Aorta (tissue), 5 donors: ENCODE measurements at regions not wholly inside any gene's neighbourhood (a gene's known extent, or its start where the extent isn't known, plus 50 kb on each side); places are given as distances from the start of the nearest gene placed in this dataset.
"Not testable (repeated sequence)": the region's sequence is repeated elsewhere in the genome, so short reads cannot be mapped to it uniquely, and the experiment has no call there.

Experiments used
- ATAC-seq: fragments of 200-7000 bp; cut with Tn5 transposase; one replicate; pipeline ENCODE4 v1.9.1; 2022; ENCODE audit warnings: moderate library complexity; ENCODE audit not compliant: low FRiP score
- DNase-seq, 2 donors: peaks; one replicate each; pipeline ENCODE4 v3.0.0-alpha.2; 2020
- H3K27ac ChIP-seq, 2 donors: one replicate each; pipeline ENCODE4 v1.5.1; 2013; ENCODE audit warnings: low read length in 2 of 2, mild to moderate bottlenecking in 2 of 2, moderate library complexity in 2 of 2, control low read depth in 1 of 2, inconsistent platforms in 1 of 2, low read depth in 1 of 2
- H3K27me3 ChIP-seq, 2 donors: one replicate each; pipeline ENCODE4 v1.6.1; 2013; ENCODE audit warnings: control low read depth in 1 of 2, low read length in 1 of 2, mild to moderate bottlenecking in 1 of 2, moderate library complexity in 1 of 2; ENCODE audit not compliant: insufficient read depth in 2 of 2, control insufficient read depth in 1 of 2
- H3K36me3 ChIP-seq, 2 donors: one replicate each; pipeline ENCODE4 v1.6.1; 2013; ENCODE audit warnings: control low read depth in 1 of 2, low read length in 1 of 2, mild to moderate bottlenecking in 1 of 2; ENCODE audit not compliant: insufficient read depth in 2 of 2, control insufficient read depth in 1 of 2
- H3K4me1 ChIP-seq, 2 donors: one replicate each; pipeline ENCODE4 v1.6.1; 2013; ENCODE audit warnings: low read length in 2 of 2, control low read depth in 1 of 2, mild to moderate bottlenecking in 1 of 2, moderate library complexity in 1 of 2; ENCODE audit not compliant: insufficient read depth in 2 of 2, control insufficient read depth in 1 of 2
- H3K4me3 ChIP-seq, 2 donors: one replicate each; pipeline ENCODE4 v1.5.1; 2013; ENCODE audit warnings: low read length in 2 of 2, control low read depth in 1 of 2, mild to moderate bottlenecking in 1 of 2
- H3K9me3 ChIP-seq: one replicate; pipeline ENCODE4 v1.6.1; 2013; ENCODE audit warnings: mild to moderate bottlenecking, low read length; ENCODE audit not compliant: control insufficient read depth
- WGBS, 2 donors: extraction: QIAGEN DNeasy Blood & Tissue Kit; methylation state at CpG; one replicate each; pipeline ENCODE4 v1.1.7; 2013; 5-methylcytosine and 5-hydroxymethylcytosine counted together
- intact Hi-C, 2 donors: fragments of 100-400 bp; cut with DNase I; formaldehyde crosslinking; loops; one replicate each; pipeline versions ENCODE4 v1.14.2 to v1.15.0; 2022
- donor health status: healthy with polysubstance abuse.
- donor health status: Bipolar disorder and iron deficiency.
- donor health status: DM: no; HTN: no; CAD: no.
- donor health status: DM: no; HTN: no; CAD: no.
- donor health status: DM: yes; HTN: yes; CAD: no.

GRCh38 chr9:88596376-88596775 is 61.4 kb downstream of the NXNL2 start:
- intact Hi-C loops = loop anchor here in 1 of 2 donors (10.0 kb wide), 1 partner anchor 688 kb away; no protein-coding TSS in a partner anchor
- Histone ChIP-seq H3K9me3 (no peaks in the 10 kb centered on the region), H3K4me1 (no peaks in the 10 kb centered on the region), H3K36me3 (no peaks in the 10 kb centered on the region), H3K4me3 (no peak overlapping the region), H3K27ac (no peak overlapping the region), H3K27me3 (no peaks in the 10 kb centered on the region)
- ATAC-seq = no peak
- no peak for DNase-seq
- WGBS, 2 donors = 60 to 73% methylated on average over 5 of the region's 5 CpGs

- DNase-seq = no peak
- no peaks in the 10 kb centered on the region for H3K36me3 ChIP-seq
- intact Hi-C loops = loop anchor here (2.0 to 10.0 kb wide), 5 partner anchors 42 to 394 kb away; no protein-coding TSS in a partner anchor
- peaks cover 8% of the 10 kb centered on the region in 2 donors for H3K4me1 ChIP-seq
- H3K9me3 ChIP-seq = no peaks in the 10 kb centered on the region
- peak overlapping the region; percentile 95 to 98 for H3K27ac ChIP-seq
- H3K4me3 ChIP-seq = no peak overlapping the region
- peak; percentile 92 for ATAC-seq
- H3K27me3 ChIP-seq = no peaks in the 10 kb centered on the region
- 4 to 10% methylated on average over 3 of the region's 3 CpGs for WGBS, 2 donors
Observed at GRCh38 chr9:88604836-88605511, 70.0 kb downstream of the NXNL2 start.

DNA sequence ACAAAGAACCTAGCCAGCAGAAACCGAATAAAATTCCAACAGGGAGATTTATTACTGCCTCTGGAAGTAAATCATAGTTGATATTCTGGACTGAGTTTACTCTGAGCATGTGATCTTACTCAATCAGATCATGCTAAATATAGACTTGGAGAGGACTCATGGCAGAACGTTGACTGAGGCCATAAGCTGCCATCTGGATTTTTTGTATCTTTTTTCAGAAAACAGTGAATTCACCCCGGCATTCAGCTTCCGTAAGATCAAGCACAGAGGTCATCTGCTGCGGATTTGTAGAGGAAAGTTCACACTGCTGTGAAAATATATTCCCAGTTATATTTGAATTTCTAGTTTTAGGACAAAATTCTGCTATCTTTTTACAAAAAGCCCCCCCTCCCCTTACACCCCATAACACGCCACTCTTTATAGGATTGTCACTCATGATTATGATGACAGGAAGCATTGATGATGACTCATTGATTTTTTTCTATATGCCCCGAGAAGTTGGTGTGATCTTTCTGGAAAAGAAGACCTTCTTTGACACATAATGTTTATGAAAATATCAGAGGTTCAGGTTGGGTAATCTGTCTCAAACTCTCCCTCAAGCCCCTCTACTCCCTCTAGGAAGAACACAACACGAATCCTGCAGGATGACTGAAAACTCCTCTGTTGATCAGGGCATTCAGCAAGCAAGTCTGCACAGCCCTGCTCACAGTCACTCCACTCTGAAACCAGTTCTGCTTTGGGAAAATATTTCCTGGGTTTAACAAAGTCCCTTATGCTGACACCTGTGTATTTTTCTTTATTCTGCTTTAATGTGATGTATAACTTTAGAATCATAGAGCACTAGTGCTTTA is 70.8 kb downstream of the NXNL2 start:
- Histone ChIP-seq H3K4me1 (peaks cover 8% of the 10 kb centered on the region in 2 donors), H3K4me3 (no peak overlapping the region), H3K9me3 (no peaks in the 10 kb centered on the region), H3K36me3 (no peaks in the 10 kb centered on the region), H3K27me3 (no peaks in the 10 kb centered on the region), H3K27ac (peak overlapping the region; percentile 6 to 90)
- ATAC-seq (peak; percentile 89), DNase-seq (no peak)
- 14 to 15% methylated on average over 8 of the region's 8 CpGs for WGBS, 2 donors
- intact Hi-C loops = loop anchor here (2.0 to 10.0 kb wide), 5 partner anchors 42 to 393 kb away; no protein-coding TSS in a partner anchor

DNA sequence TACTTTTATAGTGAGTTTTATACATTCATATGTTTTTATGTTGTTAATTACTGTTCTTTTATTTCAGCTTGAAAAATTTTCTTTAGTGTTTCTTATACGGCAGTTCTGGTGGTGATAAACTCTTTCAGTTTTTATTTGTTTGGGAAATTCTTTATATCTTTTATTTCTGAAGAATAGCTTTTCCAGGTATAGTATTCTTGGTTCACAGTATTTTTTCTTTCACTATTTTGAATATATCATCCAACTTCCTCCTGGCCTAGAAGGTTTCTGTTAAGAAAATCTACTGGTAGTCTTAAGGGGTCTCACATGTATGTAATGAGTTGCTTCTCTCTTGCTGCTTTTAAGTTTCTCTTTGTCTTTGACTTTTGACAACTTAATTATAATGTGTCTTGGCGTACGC is 79.4 kb downstream of the NXNL2 start:
- H3K9me3 ChIP-seq = no peaks in the 10 kb centered on the region
- H3K27me3 ChIP-seq = no peaks in the 10 kb centered on the region
- no peaks in the 10 kb centered on the region for H3K36me3 ChIP-seq
- intact Hi-C loops = no loop called here
- no peak overlapping the region for H3K4me3 ChIP-seq
- ATAC-seq = no peak
- no peak for DNase-seq
- no peak overlapping the region for H3K27ac ChIP-seq
- 82 to 97% methylated on average over 3 of the region's 3 CpGs for WGBS, 2 donors
- H3K4me1 ChIP-seq = no peaks in the 10 kb centered on the region

- Histone ChIP-seq H3K27me3 (no peaks in the 10 kb centered on the region), H3K4me1 (peaks cover 2 to 4% of the 10 kb centered on the region in 2 donors), H3K4me3 (no peak overlapping the region), H3K27ac (no peak overlapping the region), H3K9me3 (no peaks in the 10 kb centered on the region), H3K36me3 (no peaks in the 10 kb centered on the region)
- intact Hi-C loops = no loop called here
- ATAC-seq = no peak
- no peak for DNase-seq
Observed at GRCh38 chr9:88623698-88624097, 88.7 kb downstream of the NXNL2 start.

DNA sequence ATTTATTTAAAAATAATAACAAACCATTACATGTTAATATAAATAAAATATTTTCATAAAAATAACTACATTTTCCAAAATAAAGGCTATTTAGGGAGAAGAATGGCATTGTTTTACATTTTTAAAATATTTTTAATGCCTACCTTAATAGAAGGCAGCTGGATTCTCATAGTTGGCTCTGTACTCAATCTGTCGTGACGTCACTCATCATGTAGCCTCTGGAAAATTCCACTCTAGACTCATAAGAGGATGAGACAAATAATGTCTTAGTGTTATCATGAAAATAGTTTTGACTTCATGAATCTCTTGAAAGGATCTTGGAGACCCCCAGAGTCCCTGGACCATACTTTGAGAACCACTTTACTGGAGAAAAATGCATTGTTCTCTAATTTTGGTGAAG is 93.1 kb downstream of the NXNL2 start:
- WGBS, 2 donors = 56 to 59% methylated on average over 2 of the region's 2 CpGs
- Histone ChIP-seq H3K4me3 (no peak overlapping the region), H3K4me1 (peaks cover 4 to 5% of the 10 kb centered on the region in 2 donors), H3K27me3 (no peaks in the 10 kb centered on the region), H3K9me3 (no peaks in the 10 kb centered on the region), H3K36me3 (no peaks in the 10 kb centered on the region), H3K27ac (no peak overlapping the region)
- intact Hi-C loops = no loop called here
- no peak for ATAC-seq
- DNase-seq = no peak

DNA sequence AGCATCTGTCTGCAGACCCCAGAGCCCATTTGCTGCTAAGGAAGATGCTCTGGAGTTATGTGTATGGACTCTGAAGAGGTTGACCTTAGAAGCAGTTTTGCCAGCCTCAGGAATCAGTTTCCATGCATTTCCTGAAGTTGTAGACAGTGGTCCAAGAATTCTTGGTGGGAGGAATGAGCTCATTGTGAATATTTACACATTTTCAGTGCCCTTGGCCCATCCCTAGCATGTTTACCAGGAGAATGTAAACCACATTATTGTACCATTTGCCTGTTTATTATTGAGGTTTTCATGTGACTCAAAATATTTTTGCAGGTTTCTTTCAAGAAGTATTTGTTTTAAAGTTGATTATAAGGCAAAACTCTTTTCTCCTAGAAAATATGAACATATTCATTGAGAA is 93.8 kb downstream of the NXNL2 start:
- Histone ChIP-seq H3K36me3 (no peaks in the 10 kb centered on the region), H3K4me3 (no peak overlapping the region), H3K27me3 (no peaks in the 10 kb centered on the region), H3K9me3 (no peaks in the 10 kb centered on the region), H3K27ac (no peak overlapping the region), H3K4me1 (peaks cover 4 to 5% of the 10 kb centered on the region in 2 donors)
- intact Hi-C loops = no loop called here
- no peak for DNase-seq
- ATAC-seq = no peak

GRCh38 chr9:88630574-88630973 is 95.6 kb downstream of the NXNL2 start:
- 73 to 88% methylated on average over 3 of the region's 3 CpGs for WGBS, 2 donors
- H3K9me3 ChIP-seq, H3K36me3 ChIP-seq, DNase-seq, H3K4me1 ChIP-seq, ATAC-seq, H3K4me3 ChIP-seq, H3K27me3 ChIP-seq, H3K27ac ChIP-seq, intact Hi-C loops: not testable (repeated sequence)

DNA sequence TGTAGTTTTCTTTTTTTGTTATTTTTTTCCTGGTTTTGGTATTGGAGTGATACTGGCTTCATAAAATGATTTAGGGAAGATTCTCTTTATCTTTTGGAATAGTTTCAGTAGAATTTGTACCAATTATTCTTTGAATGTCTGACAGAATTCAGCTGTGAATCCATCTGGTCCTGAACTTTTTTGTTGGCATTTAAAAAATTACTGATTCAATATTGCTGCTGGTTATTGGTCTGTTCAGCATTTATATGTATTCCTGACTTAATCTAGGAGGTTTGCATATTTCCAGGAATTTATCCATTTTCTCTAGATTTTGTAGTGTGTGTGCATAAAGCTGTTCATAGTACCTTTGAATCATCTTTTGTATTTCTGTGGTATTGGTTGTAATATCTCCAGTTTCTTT is 100.2 kb downstream of the NXNL2 start:
- ATAC-seq (no peak), DNase-seq (no peak)
- H3K4me3 ChIP-seq = no peak overlapping the region
- no peaks in the 10 kb centered on the region for H3K4me1 ChIP-seq
- intact Hi-C loops = no loop called here
- H3K27me3 ChIP-seq = no peaks in the 10 kb centered on the region
- H3K36me3 ChIP-seq = no peaks in the 10 kb centered on the region
- no peaks in the 10 kb centered on the region for H3K9me3 ChIP-seq
- H3K27ac ChIP-seq = no peak overlapping the region
